Activated CD4-positive, alpha-beta memory T cell treated with anti-CD3 and anti-CD28 coated beads, Interleukin-2, amount 10 ng/mL, durations not matched to agents 7 days and 5 days (primary cell): ENCODE measurements at regions not wholly inside any gene's neighbourhood (a gene's known extent, or its start where the extent isn't known, plus 50 kb on each side); places are given as distances from the start of the nearest gene placed in this dataset.
"Not testable (repeated sequence)": the region's sequence is repeated elsewhere in the genome, so short reads cannot be mapped to it uniquely, and the experiment has no call there.

ENCODE experiments used
- CTCF ChIA-PET: fragments of 350-600 bp; sonication (Branson Sonifier 250); formaldehyde crosslinking; loops from one replicate; lab custom pipeline; 2021; ENCODE audit warnings: antibody characterized with exemption, inconsistent platforms; lab: Charles Lee
- POLR2A ChIA-PET: fragments of 350-600 bp; sonication (Branson Sonifier 250); formaldehyde crosslinking; loops from one replicate; lab custom pipeline; 2021; ENCODE audit warnings: antibody characterized with exemption; lab: Charles Lee
- DNase-seq: peaks from one replicate; pipeline ENCODE4 v3.0.0-alpha.2; 2020
- H3K27ac Mint-ChIP-seq: one replicate; pipeline ENCODE4 v1.8.0; 2021; ENCODE audit warnings: mild to moderate bottlenecking, mixed read lengths
- H3K27me3 Mint-ChIP-seq: one replicate; pipeline ENCODE4 v1.8.0; 2021; ENCODE audit warnings: mixed read lengths
- H3K36me3 Mint-ChIP-seq: one replicate; pipeline ENCODE4 v1.8.0; 2021; ENCODE audit warnings: low read depth, mixed read lengths
- H3K4me1 Mint-ChIP-seq: one replicate; pipeline ENCODE4 v1.8.0; 2021; ENCODE audit warnings: mixed read lengths
- H3K4me3 Mint-ChIP-seq: one replicate; pipeline ENCODE4 v1.8.0; 2021; ENCODE audit warnings: mild to moderate bottlenecking, mixed read lengths
- H3K9me3 Mint-ChIP-seq: one replicate; pipeline ENCODE4 v1.8.0; 2021; ENCODE audit warnings: mixed read lengths

DNA sequence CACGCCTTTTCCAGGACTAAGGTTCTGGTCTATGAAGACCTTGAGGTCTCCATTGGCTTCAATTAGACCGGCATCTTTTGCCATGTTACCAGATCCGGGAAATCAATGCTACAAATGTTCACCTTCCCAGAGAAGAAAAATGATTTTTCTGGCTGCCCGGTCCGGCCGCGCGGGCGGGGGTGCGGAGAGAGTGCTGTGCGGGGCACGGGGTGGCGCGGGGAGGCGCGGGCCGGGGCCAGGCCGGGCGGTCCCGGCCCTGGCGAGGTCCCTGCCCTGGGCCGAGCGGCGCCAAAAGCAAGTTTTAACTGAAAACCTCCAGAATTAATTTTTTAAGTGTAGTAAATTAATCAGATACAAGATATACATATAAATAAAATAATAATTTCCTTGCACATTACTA, 128.2 kb downstream of the MINAR1 start:
- CTCF ChIA-PET: no interaction called here

DNA sequence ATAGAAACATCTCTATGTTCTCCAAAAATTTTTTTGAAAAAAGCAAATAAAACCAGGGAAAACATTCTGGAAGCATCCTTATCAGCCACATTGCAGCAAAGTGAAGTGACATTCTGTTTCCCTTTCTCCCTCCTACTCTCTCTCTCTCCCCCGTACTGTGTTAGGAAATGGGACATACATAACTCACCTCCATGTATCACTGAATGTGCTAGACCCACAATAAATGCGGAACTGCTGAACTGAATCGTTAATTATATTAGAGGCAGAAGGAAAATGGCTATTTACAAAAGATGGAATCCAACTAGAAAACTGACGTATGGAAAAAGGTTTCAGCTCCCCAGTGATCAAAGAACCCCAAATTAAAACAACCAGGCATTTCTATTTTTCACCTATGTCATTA, 129.8 kb downstream of the MINAR1 start:
- Mint-ChIP-seq H3K27ac (no peak overlapping the region), H3K27me3 (peaks cover 3% of the 10 kb centered on the region)
- POLR2A ChIA-PET: no interaction called here

More for the DNA sequence above, 128.2 kb downstream of the MINAR1 start:
- Mint-ChIP-seq H3K27me3 (peaks cover 5% of the 10 kb centered on the region), H3K4me1 (no peaks in the 10 kb centered on the region), H3K9me3 (no peaks in the 10 kb centered on the region), H3K27ac (no peak overlapping the region), H3K36me3 (no peaks in the 10 kb centered on the region), H3K4me3 (no peak overlapping the region)
- no peak for DNase-seq
- POLR2A ChIA-PET: no interaction called here

GRCh38 chr15:79562403-79562815, 130.3 kb downstream of the MINAR1 start:
- no peaks in the 10 kb centered on the region for H3K36me3 Mint-ChIP-seq
- CTCF ChIA-PET: no interaction called here
- peaks cover 3% of the 10 kb centered on the region for H3K27me3 Mint-ChIP-seq
- H3K4me3 Mint-ChIP-seq: no peak overlapping the region
- no peak overlapping the region for H3K27ac Mint-ChIP-seq
- no peaks in the 10 kb centered on the region for H3K9me3 Mint-ChIP-seq
- H3K4me1 Mint-ChIP-seq: no peaks in the 10 kb centered on the region
- POLR2A ChIA-PET: no interaction called here
- DNase-seq: no peak

More for the DNA sequence above, 129.8 kb downstream of the MINAR1 start:
- CTCF ChIA-PET: no interaction called here
- no peak for DNase-seq
- Mint-ChIP-seq H3K36me3 (no peaks in the 10 kb centered on the region), H3K4me1 (no peaks in the 10 kb centered on the region), H3K9me3 (no peaks in the 10 kb centered on the region), H3K4me3 (no peak overlapping the region)

DNA sequence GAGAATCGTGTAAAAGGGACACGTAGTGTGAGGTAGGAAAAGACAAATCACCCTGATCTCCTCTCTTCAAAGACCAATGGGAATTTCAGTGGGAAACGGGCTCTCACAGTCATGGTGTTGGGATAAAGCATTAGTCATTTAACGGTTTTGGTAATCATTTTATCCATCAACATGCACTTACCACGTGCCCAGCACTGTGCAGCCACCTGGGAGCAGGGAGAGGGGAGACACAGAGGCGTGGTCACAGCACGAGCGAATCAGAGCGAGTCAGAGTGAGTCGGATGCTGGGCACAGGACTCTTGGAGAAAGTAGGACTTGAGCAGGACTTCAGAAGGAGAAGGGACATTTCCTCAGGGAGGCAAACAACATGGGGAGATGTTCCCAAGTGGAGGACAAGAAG, 130.8 kb downstream of the MINAR1 start:
- CTCF ChIA-PET: interaction anchor here (1.4 kb wide), 1 partner anchor 33 kb away, joined by 5 read pairs; no protein-coding TSS in a partner anchor
- no peak overlapping the region for H3K27ac Mint-ChIP-seq
- no peak overlapping the region for H3K4me3 Mint-ChIP-seq
- no peaks in the 10 kb centered on the region for H3K4me1 Mint-ChIP-seq
- DNase-seq: no peak
- H3K27me3 Mint-ChIP-seq: peaks cover 3% of the 10 kb centered on the region
- POLR2A ChIA-PET: no interaction called here
- H3K9me3 Mint-ChIP-seq: no peaks in the 10 kb centered on the region
- H3K36me3 Mint-ChIP-seq: no peaks in the 10 kb centered on the region

- Mint-ChIP-seq H3K9me3 (no peaks in the 10 kb centered on the region), H3K36me3 (no peaks in the 10 kb centered on the region), H3K4me1 (peaks cover 1% of the 10 kb centered on the region), H3K27me3 (peaks cover 6% of the 10 kb centered on the region), H3K4me3 (no peak overlapping the region), H3K27ac (no peak overlapping the region)
- DNase-seq: no peak
- ChIA-PET POLR2A (no interaction called here), CTCF (no interaction called here)
Measured at GRCh38 chr15:79570004-79570403, 137.9 kb downstream of the MINAR1 start.

- H3K4me1 Mint-ChIP-seq: peaks cover 1% of the 10 kb centered on the region
- POLR2A ChIA-PET: no interaction called here
- H3K9me3 Mint-ChIP-seq: no peaks in the 10 kb centered on the region
- no peak for DNase-seq
- no peak overlapping the region for H3K27ac Mint-ChIP-seq
- H3K27me3 Mint-ChIP-seq: peaks cover 7% of the 10 kb centered on the region
- CTCF ChIA-PET: no interaction called here
- no peak overlapping the region for H3K4me3 Mint-ChIP-seq
- no peaks in the 10 kb centered on the region for H3K36me3 Mint-ChIP-seq
Measured at GRCh38 chr15:79572691-79573404, 140.7 kb downstream of the MINAR1 start.

DNA sequence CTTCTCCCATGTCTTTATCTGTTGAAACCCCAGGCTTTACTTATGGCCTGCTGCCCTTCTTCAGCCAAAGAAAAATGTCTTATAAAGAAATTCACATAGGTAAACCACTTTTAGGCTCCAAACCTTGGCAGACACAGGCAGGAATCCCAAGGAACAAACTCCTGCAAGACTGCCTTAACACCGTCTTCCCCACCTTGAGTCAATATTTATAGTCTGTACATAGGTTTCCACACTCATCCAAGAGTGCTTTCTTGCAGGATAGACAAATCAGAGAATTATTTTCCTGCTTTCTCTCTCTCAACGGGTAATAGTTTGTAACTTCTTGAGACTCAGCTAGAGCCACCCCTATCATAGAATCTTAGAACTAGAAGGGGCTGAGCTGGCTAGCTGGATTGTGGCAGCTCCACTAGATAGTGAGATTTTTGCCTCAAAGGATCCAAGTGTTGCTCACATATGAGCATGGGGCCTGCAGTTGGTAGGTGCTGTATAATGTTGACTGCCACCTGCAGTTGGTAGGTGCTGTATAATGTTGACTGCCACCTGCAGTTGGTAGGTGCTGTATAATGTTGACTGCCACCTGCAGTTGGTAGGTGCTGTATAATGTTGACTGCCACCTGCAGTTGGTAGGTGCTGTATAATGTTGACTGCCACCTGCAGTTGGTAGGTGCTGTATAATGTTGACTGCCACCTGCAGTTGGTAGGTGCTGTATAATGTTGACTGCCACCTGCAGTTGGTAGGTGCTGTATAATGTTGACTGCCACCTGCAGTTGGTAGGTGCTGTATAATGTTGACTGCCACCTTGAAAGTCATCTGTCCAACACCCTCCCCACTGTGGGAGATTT, 142.5 kb downstream of the MINAR1 start:
- H3K27ac Mint-ChIP-seq, H3K36me3 Mint-ChIP-seq, H3K4me3 Mint-ChIP-seq, DNase-seq, POLR2A ChIA-PET, H3K27me3 Mint-ChIP-seq, H3K9me3 Mint-ChIP-seq, CTCF ChIA-PET, H3K4me1 Mint-ChIP-seq: not testable (repeated sequence)

DNA sequence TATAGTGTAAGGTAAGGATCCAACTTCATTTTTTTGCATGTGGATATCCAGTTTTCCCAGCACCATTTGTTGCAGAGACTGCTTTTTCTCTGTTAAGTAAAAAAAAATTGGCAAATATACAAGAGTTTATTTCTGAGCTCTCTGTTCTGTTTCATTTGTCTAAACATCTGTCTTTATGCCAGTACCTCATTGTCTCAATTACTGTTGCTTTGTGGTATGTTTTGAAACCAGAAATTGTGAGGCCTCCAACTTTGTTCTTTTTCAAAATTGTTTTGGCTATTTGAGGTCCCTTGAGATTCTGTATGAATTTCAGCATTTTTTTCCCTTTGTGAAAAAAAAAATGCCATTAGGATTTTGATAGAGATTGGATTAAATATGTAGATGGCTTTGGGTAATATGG, 150.5 kb downstream of the MINAR1 start:
- no peak overlapping the region for H3K4me3 Mint-ChIP-seq
- ChIA-PET POLR2A (no interaction called here), CTCF (no interaction called here)
- no peaks in the 10 kb centered on the region for H3K9me3 Mint-ChIP-seq
- no peak for DNase-seq
- H3K36me3 Mint-ChIP-seq: no peaks in the 10 kb centered on the region
- no peak overlapping the region for H3K27ac Mint-ChIP-seq
- H3K4me1 Mint-ChIP-seq: no peaks in the 10 kb centered on the region
- H3K27me3 Mint-ChIP-seq: peaks cover 39% of the 10 kb centered on the region

DNA sequence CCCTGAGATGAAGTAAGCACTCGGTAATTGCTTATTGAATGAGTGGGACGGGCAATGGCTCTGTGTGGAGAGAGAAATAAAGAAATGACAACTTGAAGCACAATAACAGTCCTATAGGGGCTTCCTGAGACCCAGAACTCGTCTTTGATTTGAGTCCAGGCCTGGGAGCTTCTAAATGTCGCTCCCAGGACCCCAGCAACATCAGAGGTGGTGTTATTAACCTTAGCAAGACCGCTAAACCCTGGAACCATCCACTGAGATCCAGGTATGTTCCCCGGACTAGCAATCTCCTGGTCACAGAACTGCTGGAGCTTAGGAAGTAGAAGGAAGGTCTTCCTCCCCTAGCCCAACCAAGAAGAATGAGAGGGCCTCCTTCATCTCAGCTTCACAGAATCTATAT, 160.0 kb downstream of the MINAR1 start:
- Mint-ChIP-seq H3K27ac (no peak overlapping the region), H3K27me3 (peaks cover 19% of the 10 kb centered on the region), H3K9me3 (no peaks in the 10 kb centered on the region), H3K36me3 (no peaks in the 10 kb centered on the region), H3K4me1 (no peaks in the 10 kb centered on the region), H3K4me3 (no peak overlapping the region)
- DNase-seq: no peak
- CTCF ChIA-PET: interaction anchor here (1.2 to 1.6 kb wide), 2 partner anchors 24 to 252 kb away, joined by 3 to 4 read pairs; no protein-coding TSS in a partner anchor
- POLR2A ChIA-PET: no interaction called here

GRCh38 chr15:79593119-79593869, 161.2 kb downstream of the MINAR1 start:
- H3K36me3 Mint-ChIP-seq: no peaks in the 10 kb centered on the region
- no peak overlapping the region for H3K4me3 Mint-ChIP-seq
- POLR2A ChIA-PET: no interaction called here
- H3K27me3 Mint-ChIP-seq: peaks cover 13% of the 10 kb centered on the region
- H3K9me3 Mint-ChIP-seq: no peaks in the 10 kb centered on the region
- no peak overlapping the region for H3K27ac Mint-ChIP-seq
- no peaks in the 10 kb centered on the region for H3K4me1 Mint-ChIP-seq
- no peak for DNase-seq
- CTCF ChIA-PET: interaction anchor here (0.6 to 1.4 kb wide), 3 partner anchors 211 to 428 kb away, joined by 3 to 4 read pairs (median 4); no protein-coding TSS in a partner anchor

- H3K27ac Mint-ChIP-seq: no peak overlapping the region
- DNase-seq: no peak
- H3K4me1 Mint-ChIP-seq: no peaks in the 10 kb centered on the region
- H3K9me3 Mint-ChIP-seq: no peaks in the 10 kb centered on the region
- no peak overlapping the region for H3K4me3 Mint-ChIP-seq
- POLR2A ChIA-PET: no interaction called here
- CTCF ChIA-PET: interaction anchor here (0.7 to 4.2 kb wide), 18 partner anchors 9 to 577 kb away, joined by 3 to 96 read pairs (median 5); no protein-coding TSS in a partner anchor
- no peaks in the 10 kb centered on the region for H3K36me3 Mint-ChIP-seq
- H3K27me3 Mint-ChIP-seq: peaks cover 9% of the 10 kb centered on the region
Measured at GRCh38 chr15:79595306-79595705, 163.2 kb downstream of the MINAR1 start.

- Mint-ChIP-seq H3K27ac (no peak overlapping the region), H3K27me3 (peaks cover 9% of the 10 kb centered on the region), H3K9me3 (no peaks in the 10 kb centered on the region), H3K4me3 (no peak overlapping the region), H3K36me3 (no peaks in the 10 kb centered on the region), H3K4me1 (no peaks in the 10 kb centered on the region)
- CTCF ChIA-PET: interaction anchor here (0.6 to 4.2 kb wide), 35 partner anchors 9 to 576 kb away, joined by 3 to 96 read pairs (median 4); no protein-coding TSS in a partner anchor
- POLR2A ChIA-PET: no interaction called here
- DNase-seq: peak; percentile 69
Measured at GRCh38 chr15:79595995-79596622, 164.0 kb downstream of the MINAR1 start.
